GM21526 (cell line): ENCODE measurements at regions not wholly inside any gene's neighbourhood (a gene's known extent, or its start where the extent isn't known, plus 50 kb on each side); places are given as distances from the start of the nearest gene placed in this dataset.

Source experiments
- ATAC-seq: cut with Tn5 transposase; IDR thresholded peaks from one replicate; pipeline ENCODE4 v1.9.1; 2021; ENCODE audit warnings: moderate library complexity; ENCODE audit not compliant: unreplicated experiment, low FRiP score

- ATAC-seq = no peak
Observed at GRCh38 chr3:72295276-72295961, 510.5 kb upstream of the PROK2 start.

GRCh38 chr3:72290859-72291638, 506.1 kb upstream of the PROK2 start:
- no peak for ATAC-seq

GRCh38 chr3:72289692-72290071, 504.7 kb upstream of the PROK2 start:
- ATAC-seq = no peak

GRCh38 chr3:72288955-72289691, 504.2 kb upstream of the PROK2 start:
- ATAC-seq = no peak

- no peak for ATAC-seq
Observed at GRCh38 chr3:72287956-72288355, 503.0 kb upstream of the PROK2 start.

GRCh38 chr3:72285502-72285901, 500.6 kb upstream of the PROK2 start:
- ATAC-seq = no peak

GRCh38 chr3:72284471-72284870, 499.5 kb upstream of the PROK2 start:
- ATAC-seq = no peak

- ATAC-seq = no peak
Observed at GRCh38 chr3:72282918-72283317, 498.0 kb upstream of the PROK2 start.

GRCh38 chr3:72281551-72281950, 496.6 kb upstream of the PROK2 start:
- no peak for ATAC-seq

- no peak for ATAC-seq
Observed at GRCh38 chr3:72280876-72281275, 495.9 kb upstream of the PROK2 start.

- ATAC-seq = no peak
Observed at GRCh38 chr3:72279631-72280041, 494.7 kb upstream of the PROK2 start.

GRCh38 chr3:72279068-72279604, 494.2 kb upstream of the PROK2 start:
- ATAC-seq = no peak

GRCh38 chr3:72278349-72279067, 493.6 kb upstream of the PROK2 start:
- no peak for ATAC-seq

GRCh38 chr3:72277710-72278109, 492.8 kb upstream of the PROK2 start:
- no peak for ATAC-seq

- ATAC-seq = no peak
Observed at GRCh38 chr3:72276806-72277205, 491.9 kb upstream of the PROK2 start.

GRCh38 chr3:72275331-72275751, 490.4 kb upstream of the PROK2 start:
- ATAC-seq = no peak

- no peak for ATAC-seq
Observed at GRCh38 chr3:72274493-72275330, 489.8 kb upstream of the PROK2 start.

GRCh38 chr3:72273615-72274014, 488.7 kb upstream of the PROK2 start:
- ATAC-seq = no peak

- ATAC-seq = no peak
Observed at GRCh38 chr3:72272356-72272755, 487.4 kb upstream of the PROK2 start.

GRCh38 chr3:72271923-72272322, 487.0 kb upstream of the PROK2 start:
- ATAC-seq = no peak
